HUDEP-2 (cell line): ENCODE measurements at regions not wholly inside any gene's neighbourhood (a gene's known extent, or its start where the extent isn't known, plus 50 kb on each side); places are given as distances from the start of the nearest gene placed in this dataset.

Experiments
- DNase-seq, 76 experiments: peaks; one replicate each; lab custom pipeline; 2025; ENCODE audit not compliant: unreplicated experiment in 76 of 76; lab: John Stamatoyannopoulos, UW

- no peak for DNase-seq
Observed at GRCh38 chr2:117169036-117169765, 645.3 kb upstream of the DDX18 start.

GRCh38 chr2:117170897-117171296 lies 643.6 kb upstream of the DDX18 start:
- DNase-seq, result no peak

GRCh38 chr2:117179405-117179804 lies 635.1 kb upstream of the DDX18 start:
- DNase-seq, result no peak

GRCh38 chr2:117190856-117191559 lies 623.5 kb upstream of the DDX18 start:
- DNase-seq, result no peak

- DNase-seq, result no peak
Observed at GRCh38 chr2:117195381-117195780, 619.1 kb upstream of the DDX18 start.

GRCh38 chr2:117199511-117199910 lies 615.0 kb upstream of the DDX18 start:
- DNase-seq, result no peak

- DNase-seq, result no peak
Observed at GRCh38 chr2:117212562-117212961, 601.9 kb upstream of the DDX18 start.

GRCh38 chr2:117217145-117217544 lies 597.3 kb upstream of the DDX18 start:
- DNase-seq, result no peak

- DNase-seq, result no peak
Observed at GRCh38 chr2:117222809-117223208, 591.7 kb upstream of the DDX18 start.

GRCh38 chr2:117232305-117232704 lies 582.2 kb upstream of the DDX18 start:
- no peak for DNase-seq

- DNase-seq, result no peak
Observed at GRCh38 chr2:117257362-117257761, 557.1 kb upstream of the DDX18 start.

- no peak for DNase-seq
Observed at GRCh38 chr2:117269574-117269973, 544.9 kb upstream of the DDX18 start.

- DNase-seq, result no peak
Observed at GRCh38 chr2:117271631-117272030, 542.9 kb upstream of the DDX18 start.

- DNase-seq, result no peak
Observed at GRCh38 chr2:117273009-117273671, 541.4 kb upstream of the DDX18 start.

GRCh38 chr2:117293012-117293411 lies 521.5 kb upstream of the DDX18 start:
- DNase-seq, result no peak

GRCh38 chr2:117299451-117299850 lies 515.0 kb upstream of the DDX18 start:
- DNase-seq, result no peak

GRCh38 chr2:117308861-117309770 lies 505.4 kb upstream of the DDX18 start:
- DNase-seq, result no peak

GRCh38 chr2:117321816-117322215 lies 492.7 kb upstream of the DDX18 start:
- DNase-seq, result no peak

- no peak for DNase-seq
Observed at GRCh38 chr2:117323331-117323730, 491.2 kb upstream of the DDX18 start.

GRCh38 chr2:117330641-117331040 lies 483.9 kb upstream of the DDX18 start:
- DNase-seq, result no peak

GRCh38 chr2:117335967-117336366 lies 478.5 kb upstream of the DDX18 start:
- DNase-seq, result no peak
